Activated CD4-positive, CD25-positive, alpha-beta regulatory T cell treated with anti-CD3 and anti-CD28 coated beads, Interleukin-2, amount 50 U/mL, for 72 hours (primary cell): ENCODE measurements at regions not wholly inside any gene's neighbourhood (a gene's known extent, or its start where the extent isn't known, plus 50 kb on each side); places are given as distances from the start of the nearest gene placed in this dataset.
"Not testable (repeated sequence)": the region's sequence is repeated elsewhere in the genome, so short reads cannot be mapped to it uniquely, and the experiment has no call there.

Experiments
- DNase-seq: peaks from one replicate; pipeline ENCODE4 v3.0.0; 2021

DNA sequence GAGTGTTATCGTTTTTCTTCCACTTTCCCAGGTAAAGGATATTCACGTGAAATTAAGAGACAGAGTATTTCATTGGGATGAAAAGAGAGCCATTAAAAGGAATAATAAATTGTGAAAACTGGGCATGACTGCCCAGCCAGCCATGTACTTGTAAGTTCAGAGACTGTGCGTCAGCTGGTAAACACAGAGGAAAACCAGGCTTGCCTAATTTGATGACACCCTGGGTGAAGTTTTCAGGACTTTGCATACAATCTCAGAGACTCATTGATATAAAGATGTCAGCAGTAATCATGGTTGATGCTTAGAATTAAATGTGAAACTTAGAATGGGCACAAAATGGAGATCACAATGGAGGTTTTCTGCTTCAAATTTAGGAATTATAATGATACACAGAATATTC lies 153.5 kb upstream of the ZEB2 start:
- no peak for DNase-seq

DNA sequence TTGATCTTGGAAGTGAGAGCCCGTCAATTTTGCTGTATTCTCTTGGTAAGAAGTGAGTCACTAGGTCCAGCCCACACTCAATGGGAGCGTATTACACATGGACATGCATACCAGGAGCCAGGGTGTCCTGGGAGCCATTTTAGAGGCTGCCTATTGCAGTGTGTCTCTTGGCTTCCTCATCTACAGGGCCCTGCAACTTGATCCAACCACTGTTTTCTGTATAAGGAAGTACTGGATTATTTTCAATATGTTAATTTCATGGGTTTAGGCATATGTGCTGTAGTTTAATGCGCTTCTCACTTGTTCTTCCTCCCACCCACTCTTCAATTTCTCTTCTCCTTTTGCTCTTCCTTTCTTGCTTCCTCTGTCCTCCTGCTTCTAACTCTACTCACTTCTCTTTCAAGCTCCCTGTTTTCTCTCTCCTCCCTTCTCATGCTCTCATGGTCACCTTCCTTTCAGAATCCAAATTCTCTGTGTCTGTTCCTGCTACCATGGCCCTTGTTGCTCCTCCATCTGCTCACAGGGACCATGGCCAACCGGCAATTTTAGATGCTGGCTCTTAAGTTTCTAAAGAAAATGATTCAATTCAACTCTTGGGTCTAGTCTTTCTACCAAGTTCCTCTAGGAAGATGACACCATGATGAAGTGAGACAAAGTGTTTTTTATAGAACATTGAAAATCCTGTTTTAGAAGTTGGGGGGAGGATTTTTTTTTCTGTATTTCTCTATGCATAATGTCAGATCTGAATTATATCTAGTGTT lies 152.0 kb upstream of the ZEB2 start:
- DNase-seq, result no peak

DNA sequence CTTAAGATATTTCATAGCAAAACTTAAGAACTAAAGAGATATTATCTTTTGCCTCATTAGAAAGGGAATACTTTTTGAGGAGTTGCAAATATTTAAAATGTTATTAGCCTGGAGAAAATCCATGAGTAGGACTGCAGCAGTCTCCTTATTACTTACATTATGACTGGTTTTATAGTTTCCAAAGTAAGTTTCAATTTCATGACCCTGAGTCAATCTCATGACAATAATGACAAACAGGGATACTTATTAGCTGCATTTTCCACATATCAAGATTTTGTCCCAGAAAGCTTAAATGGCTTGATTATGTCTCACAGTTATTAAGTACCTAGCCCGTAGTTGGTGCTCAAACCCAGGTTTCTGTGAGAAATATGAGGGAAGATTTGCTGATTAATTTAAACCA lies 150.8 kb upstream of the ZEB2 start:
- no peak for DNase-seq

DNA sequence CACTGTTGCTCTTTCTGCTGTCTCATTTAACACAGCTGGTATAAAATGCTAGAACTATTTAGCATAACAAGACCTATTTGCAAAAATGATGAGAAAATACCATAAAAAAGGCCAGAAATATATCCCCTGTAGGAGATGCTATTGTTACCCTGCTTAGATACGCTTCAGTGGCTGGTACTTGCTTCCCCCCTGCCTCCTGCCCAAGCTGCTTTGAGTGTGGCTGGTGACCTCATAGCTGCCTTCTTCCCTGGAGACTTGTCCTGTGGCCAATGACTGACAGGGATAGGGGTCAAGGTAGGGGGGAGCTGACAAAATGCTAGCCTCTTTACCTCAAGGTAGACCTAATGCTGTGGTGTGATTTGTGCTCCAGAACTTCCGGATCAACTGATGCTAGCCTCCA lies 150.2 kb upstream of the ZEB2 start:
- no peak for DNase-seq

DNA sequence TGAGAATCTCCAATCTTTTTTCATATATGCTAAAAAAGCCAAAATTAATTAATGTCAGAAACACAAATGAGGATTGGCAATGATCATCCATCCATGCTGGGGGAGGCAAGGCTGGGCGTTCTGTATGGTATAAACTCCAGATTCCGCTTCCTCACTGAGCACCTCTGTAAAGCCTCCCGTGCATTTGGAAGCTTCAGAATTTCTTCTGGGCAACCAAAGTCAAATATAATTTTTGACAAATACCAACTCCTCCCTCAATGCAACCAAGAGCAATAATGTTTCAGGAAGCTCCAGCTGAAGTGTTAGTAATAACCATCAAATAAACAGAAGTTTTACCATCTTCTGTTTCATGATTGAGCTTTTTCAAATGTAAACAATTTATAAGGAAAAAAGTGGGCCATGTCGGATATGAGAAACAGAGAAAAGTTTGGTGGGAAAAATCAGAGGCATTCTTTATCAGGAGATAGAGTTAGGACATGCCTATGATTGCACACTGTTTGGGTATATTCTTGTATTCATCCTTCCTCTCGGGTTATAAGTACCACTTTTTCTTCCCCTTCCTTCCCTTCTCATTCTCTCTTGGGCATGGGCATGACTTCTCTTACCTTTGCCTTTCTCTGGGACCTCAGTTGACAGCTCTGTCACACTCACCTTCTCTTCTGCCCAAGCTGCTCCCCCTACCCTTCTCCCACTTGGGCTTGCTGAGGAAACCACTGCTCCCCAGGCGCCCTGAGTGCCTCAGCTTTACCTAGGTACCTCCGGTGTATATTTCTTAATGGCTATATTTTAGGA lies 149.5 kb upstream of the ZEB2 start:
- no peak for DNase-seq

DNA sequence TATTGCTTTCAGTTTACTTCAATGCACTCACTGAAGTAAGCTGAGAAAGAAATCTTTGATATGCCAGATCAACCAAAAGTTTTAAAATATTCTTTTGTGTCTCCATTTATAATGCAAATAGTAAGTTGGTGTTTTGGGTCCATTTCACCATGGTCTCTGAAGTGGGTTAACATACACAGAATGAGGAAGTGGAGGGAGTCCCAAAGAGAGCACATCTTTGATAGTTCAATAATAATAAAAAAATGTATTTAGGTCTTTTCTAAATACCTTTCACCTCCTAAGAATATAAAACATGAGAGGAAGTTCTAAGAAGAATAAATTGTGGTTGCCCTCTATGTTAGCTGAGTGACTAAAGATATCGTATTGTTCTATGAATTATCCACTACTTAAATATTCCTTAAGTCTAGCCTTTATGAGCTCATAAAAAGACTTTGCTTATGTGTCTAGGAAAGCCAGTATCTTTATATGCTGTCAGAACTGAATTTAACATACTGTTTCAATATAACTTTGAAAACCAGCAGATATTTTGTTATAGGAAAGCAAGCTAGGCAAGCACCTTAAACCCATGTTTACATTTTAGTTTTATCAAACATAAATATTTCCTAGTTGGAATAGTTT lies 148.7 kb upstream of the ZEB2 start:
- DNase-seq, result no peak

DNA sequence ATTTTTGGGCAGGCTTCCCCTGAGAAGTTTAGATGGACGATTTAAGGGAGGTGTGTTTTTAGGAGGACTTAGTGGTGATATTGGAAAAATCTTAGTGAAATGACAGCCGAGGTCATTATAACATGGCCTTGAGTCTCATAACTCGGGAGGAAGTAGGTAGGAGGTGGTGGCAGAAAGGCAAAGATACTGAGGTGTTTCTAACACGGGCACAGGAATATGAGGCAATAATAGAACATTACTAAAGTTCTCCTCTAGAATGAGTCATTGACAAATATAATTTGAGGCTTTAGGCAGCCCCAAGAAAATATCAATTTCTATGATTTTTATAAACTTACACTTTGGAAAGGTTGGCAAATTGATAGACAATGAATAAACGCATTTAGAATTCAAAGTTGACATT lies 146.1 kb upstream of the ZEB2 start:
- DNase-seq, result no peak

DNA sequence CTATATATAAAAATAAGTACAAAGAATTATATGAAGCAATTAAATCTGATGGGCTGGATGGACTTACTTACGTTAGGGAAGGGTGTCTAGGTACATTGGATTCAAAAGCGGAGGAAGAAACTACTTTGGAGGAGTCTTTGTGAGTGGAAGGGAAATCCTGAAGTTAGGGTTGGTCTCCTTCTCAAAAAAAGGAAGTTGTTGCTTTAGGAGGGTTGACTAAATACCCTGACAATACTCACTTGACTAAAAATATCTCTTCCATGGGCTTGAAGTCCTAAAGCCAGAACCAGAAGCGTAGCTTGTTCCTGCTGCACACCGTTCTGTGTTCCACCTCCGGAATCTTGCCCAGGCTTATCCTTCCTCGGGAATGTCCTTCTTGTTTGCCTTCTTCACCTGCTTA lies 143.3 kb upstream of the ZEB2 start:
- DNase-seq, result no peak

DNA sequence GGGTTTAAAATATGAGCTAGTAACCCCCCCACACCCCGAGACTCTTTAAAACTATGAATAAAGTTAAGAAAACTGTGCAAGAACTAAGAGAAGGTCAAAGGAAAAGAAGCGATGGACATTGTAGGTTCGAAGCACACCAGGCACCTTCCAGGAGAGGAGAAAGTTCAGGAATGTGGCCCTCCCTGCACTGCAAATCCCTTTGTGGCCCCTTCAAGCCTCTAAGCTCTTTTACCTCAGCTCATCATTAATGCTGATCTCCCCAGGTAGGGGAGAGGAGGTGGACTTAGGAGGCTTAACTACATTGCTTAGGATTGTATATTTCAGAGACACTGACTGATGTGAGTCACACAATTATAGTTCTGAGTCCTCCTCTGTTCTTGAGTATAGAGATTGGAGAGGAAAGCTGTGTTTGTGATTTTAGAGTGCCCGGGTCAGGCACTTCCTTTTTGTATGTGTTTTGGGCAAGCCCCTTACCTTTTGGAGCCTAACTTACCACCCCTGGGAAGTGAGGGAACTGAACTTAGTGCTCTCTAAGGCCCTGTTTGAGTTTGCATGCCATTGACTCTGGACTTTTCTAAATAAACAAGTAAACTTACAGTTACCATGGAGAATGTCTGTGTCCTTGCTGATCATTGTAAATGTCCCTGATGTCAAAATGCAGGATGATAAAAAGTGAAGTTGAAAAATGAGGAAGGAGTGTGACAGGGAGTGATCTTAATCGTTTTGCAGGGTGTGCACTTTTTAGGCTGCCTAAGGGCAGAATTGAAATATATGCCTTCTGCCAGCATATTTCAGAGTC lies 140.8 kb upstream of the ZEB2 start:
- DNase-seq, result no peak

DNA sequence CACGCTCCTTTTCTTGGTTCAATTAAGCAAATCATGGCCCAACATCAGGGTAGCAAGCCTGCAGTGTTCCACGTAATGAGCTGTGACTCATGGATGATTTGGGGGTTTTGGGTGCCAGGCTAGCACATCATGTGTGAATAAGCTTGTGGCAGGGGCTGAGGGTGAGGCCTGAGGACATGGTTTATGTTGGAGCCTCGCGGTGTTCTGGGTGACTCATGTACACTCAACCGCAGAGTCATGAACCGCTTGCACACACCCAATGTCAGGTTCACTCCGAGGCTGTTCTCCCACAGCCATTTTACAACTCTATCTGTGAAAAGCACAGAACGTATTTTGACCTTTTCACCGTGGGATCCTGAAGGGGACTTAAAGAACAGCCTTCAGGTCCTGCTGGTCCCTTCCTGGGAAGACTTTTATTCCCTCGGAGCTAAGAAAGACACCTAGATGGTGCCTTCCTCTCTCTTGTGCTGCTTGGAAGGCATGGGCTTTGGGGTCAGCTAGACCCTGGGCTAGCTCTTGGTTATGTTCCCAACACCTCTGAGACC lies 139.9 kb upstream of the ZEB2 start:
- no peak for DNase-seq

DNA sequence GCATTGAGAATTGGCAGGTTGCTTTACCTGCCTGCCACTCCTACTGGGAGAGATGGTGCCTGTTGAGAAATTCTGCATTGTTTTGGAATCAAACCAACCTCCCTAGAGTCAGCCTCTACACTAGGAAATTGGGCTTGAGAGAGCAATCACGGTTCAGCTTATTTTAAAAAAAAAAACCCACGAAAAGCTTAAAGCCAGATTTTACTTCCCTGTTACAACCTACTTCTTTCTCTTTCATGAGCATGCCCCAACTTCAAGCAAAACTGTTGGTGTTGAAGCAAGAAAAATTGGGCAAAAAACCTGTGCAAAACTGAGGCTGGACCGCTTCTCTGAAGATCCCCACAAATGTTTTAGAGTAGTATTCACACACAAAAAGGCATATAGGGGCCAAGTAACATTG lies 134.6 kb upstream of the ZEB2 start:
- no peak for DNase-seq

DNA sequence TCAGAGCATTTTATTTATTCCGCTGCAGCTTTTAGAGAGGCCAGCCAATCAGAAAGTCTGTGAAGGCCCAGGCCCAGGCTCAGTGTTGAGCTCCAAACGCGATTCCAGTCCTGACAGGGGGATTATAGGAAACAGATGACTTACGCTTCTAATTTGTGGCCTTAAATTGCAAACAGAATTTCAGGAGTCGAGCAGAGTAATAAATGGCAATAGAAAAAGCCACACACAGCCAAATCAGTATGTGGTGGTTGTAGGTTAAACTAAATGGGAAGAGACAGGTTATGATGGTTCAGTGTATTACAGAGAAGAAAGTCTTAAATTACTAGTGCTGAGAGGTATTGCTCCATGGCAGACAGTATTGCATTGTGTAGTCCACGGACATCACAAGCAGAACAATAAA lies 131.0 kb upstream of the ZEB2 start:
- DNase-seq, result no peak

DNA sequence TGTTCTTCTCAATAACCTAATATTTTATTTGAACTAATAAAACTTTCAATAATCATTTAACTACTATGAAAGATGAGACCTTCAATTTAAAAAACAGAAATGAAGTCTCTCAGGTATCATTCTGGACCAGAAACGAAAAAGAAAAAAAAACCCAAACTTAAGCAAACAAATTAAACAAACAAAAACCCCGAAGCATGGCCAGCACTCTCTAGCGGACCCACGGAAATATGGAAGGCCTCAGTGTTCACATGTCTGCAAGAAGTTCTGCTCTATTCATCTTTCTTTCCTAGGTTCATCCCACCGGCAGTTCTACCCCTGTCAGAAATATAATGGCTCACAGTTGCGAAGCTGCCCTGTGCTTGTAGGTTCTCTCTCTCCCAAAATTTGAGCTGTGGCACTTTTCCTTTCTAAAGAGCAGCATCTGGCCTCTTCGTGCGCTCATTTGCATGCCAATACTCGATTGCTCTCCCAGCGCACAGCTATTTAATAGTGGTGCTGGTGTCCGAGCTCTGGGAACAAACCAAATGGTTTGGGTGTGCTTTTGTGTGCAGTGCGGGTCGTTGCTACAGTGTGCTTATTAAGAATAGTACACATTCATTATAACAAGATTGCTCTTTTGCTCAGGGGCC lies 129.0 kb upstream of the ZEB2 start:
- DNase-seq, result no peak

DNA sequence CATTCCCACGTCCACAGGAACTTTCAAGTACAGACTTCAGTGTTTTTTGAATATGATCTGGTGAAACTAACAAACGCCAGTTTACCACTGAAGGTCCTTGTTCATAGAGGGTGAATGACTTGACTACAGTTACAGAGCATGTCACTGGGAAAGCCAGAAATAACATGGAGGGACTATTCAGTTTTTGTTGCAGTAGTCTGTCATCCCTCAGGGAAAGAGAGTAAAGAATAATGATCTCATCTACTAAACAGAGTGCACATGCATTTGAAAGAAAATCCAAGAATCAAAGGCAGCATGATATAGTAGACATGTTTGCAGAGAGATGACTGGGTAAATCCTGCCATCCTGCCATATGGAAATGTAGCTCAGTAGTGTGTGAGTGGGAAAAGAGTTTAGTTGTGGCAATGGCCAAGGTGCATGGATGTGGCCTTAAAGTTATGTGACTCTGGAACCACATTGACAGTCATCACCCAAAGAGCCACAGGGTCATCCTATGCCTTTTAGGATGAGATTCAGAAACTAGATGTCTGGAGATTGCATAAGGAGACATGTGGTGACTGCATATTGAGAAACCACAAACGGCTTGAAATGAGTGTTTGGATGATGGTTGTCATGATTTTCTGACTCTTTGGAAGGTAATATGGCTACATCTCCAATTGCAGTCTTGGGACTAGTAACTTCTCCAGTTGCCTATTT lies 125.3 kb upstream of the ZEB2 start:
- no peak for DNase-seq

DNA sequence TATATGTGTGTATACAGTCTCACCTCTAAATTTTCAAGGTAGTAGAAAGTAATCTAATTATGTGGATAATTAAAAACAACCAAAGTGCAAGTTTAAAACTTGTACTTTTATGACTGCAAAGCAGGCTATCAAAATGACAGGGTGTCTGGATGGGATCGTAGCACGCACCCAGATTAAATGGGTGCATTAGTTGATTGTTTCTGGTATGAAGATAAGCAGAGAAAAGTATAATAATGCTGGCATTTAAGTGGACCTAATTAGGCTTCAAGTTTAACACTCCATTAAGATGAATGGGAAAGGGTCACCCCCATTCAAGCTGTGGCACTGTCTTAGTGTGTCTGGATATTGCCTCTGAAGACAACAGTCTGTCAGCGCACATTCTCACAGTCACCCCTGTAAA lies 124.6 kb upstream of the ZEB2 start:
- no peak for DNase-seq

DNA sequence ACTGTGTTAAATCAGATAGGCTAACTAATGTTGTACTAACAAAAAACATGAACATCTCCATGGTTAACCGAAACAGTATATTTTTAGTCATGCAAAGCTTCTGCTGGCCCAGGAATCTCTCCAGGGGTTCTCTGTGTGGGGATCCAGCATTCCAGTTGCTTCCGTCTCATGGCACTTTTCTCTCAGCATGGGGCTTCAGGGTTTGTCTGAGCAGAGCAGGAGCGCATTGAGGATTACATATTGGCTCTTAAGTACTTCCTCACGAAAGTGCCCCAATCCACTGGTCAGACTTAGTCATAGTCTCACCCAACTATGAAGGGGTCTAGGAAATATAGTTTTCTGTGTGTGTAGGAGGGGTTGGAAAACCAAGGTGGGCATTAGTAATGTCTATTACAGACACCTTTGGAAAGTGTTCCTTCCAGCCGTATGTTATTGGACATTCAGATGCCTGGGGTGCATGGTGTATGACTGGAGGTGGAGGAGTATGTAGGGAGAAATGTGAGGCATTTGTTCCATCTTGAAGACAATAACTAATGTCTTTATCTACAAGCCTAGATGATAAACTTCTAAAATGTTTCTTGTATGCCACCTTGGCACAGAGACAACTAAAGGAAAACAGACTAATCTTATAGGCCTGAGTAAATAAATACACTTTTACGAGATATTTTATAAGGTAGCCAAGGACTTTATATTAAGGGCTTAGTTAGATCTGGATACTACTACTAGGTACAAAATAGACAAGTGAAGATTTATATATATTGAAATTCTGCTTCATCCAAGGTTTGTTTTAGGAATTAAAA lies 123.8 kb upstream of the ZEB2 start:
- DNase-seq, result no peak

DNA sequence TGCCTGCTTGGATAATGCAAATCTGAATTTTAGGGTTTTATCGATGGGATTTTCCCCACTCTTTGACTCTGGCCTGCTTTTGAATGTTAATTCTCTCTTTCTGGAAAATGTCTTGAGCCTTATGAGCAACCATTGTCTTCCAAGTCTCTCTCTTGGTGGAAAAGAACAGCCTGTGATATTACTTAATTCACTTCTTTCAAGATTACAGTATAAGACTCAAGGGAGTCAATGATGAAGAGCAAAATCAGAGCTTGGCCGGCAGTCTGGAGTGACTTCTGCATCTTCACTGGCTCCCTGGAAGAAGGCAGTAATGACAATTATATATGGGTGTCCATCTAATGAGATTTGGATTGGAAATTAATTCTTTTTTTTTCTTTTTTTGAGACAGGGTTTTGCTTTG lies 122.9 kb upstream of the ZEB2 start:
- no peak for DNase-seq

DNA sequence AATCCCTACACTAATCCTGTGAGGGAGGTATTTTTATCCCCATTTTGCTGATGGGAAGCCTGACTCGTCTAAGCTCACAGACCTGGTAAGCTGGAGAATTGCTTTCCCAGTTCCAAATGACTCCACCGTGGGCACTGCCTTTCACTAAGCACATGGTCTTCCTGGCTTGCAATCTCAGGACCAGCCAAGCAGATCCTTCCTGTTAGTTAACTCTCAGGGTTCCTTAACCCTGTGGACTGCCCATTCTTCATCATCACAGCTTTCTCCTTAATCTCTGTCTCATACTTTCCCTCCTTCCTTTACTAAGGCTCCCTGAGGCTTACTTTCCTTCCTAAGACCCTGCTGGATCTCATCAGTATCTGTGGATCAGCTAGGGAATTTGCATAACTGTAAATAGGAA lies 122.2 kb upstream of the ZEB2 start:
- no peak for DNase-seq

DNA sequence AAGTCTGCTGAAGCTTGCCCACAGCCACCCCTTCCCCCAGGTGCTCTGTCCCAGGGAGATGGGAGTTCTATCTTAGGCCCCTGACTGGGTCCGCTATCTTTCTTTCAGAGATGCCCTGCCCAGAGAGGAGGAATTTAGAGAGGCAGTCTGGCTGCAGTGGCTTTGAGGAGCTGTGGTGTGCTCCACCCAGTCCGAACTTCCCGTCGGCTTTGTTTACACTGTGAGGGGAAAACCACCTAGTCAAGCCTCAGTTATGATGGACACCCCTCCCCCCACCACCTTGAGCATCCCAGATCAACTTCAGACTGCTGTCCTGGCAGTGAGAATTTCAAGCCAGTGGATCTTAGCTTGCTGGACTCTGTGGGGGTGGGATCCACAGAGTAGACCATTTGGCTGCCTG lies 118.3 kb upstream of the ZEB2 start:
- not testable (repeated sequence) for DNase-seq

DNA sequence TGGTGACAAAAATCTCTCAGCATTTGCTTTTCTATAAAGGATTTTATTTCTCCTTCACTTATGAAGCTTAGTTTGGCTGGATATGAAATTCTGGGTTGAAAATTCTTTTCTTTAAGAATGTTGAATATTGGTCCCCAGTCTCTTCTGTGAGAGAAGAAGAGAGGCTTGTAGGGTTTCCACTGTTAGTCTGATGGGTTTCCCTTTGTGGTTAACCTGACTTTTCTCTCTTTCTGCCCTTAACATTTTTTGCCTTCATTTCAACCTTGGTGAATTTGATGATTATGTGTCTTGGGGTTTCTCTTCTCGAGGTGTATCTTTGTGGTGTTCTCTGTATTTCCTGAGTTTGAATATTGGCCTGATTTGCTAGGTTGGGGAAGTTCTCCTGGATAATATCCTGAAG lies 116.9 kb upstream of the ZEB2 start:
- not testable (repeated sequence) for DNase-seq

DNA sequence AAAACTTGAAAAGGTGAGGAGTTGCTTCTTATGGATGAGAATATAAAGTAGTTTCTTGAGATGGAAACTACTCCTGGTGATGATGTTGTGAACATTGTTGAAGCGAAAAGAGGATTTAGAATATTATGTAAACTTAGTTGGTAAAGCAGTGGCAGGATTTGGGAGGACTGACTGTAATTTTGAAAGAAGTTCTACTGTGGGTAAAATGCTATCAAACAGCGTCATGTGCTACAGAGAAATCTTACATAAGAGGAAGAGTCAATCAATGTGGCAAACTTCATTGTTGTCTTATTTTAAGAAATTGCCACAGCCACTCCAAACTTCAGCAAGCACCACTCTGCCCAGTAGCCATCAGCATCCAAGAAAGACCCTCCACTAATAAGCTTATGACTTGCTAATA lies 112.9 kb upstream of the ZEB2 start:
- no peak for DNase-seq
